ENCODE measurements at regions not wholly inside any gene's neighbourhood (a gene's known extent, or its start where the extent isn't known, plus 50 kb on each side); places are given as distances from the start of the nearest gene placed in this dataset.

- no peaks in the 10 kb centered on the region for H3K9me3 Mint-ChIP-seq
- no peak overlapping the region for H3K4me3 Mint-ChIP-seq
- TF ChIP-seq, protein P1, sequence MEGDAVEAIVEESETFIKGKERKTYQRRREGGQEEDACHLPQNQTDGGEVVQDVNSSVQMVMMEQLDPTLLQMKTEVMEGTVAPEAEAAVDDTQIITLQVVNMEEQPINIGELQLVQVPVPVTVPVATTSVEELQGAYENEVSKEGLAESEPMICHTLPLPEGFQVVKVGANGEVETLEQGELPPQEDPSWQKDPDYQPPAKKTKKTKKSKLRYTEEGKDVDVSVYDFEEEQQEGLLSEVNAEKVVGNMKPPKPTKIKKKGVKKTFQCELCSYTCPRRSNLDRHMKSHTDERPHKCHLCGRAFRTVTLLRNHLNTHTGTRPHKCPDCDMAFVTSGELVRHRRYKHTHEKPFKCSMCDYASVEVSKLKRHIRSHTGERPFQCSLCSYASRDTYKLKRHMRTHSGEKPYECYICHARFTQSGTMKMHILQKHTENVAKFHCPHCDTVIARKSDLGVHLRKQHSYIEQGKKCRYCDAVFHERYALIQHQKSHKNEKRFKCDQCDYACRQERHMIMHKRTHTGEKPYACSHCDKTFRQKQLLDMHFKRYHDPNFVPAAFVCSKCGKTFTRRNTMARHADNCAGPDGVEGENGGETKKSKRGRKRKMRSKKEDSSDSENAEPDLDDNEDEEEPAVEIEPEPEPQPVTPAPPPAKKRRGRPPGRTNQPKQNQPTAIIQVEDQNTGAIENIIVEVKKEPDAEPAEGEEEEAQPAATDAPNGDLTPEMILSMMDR (IDR thresholded peaks at IDR 0.05; ENCODE audit: unreplicated experiment in 3 of 3): no peak
- peaks cover 3% of the 10 kb centered on the region for H3K27me3 Mint-ChIP-seq (ENCODE audit: low read depth)
- H3K36me3 Mint-ChIP-seq (ENCODE audit: low read depth): no peaks in the 10 kb centered on the region
- no peak overlapping the region for H3K27ac Mint-ChIP-seq
- peaks cover 20% of the 10 kb centered on the region for H3K4me1 Mint-ChIP-seq
Observed at GRCh38 chr7:51457079-51457478, 140.5 kb upstream of the COBL start.

GRCh38 chr7:51456431-51457060, 139.9 kb upstream of the COBL start:
- H3K9me3 Mint-ChIP-seq: no peaks in the 10 kb centered on the region
- TF ChIP-seq, protein P1 (IDR thresholded peaks at IDR 0.05; ENCODE audit: unreplicated experiment in 3 of 3): no peak
- no peak overlapping the region for H3K4me3 Mint-ChIP-seq
- H3K27ac Mint-ChIP-seq: no peak overlapping the region
- peaks cover 3% of the 10 kb centered on the region for H3K27me3 Mint-ChIP-seq (ENCODE audit: low read depth)
- no peaks in the 10 kb centered on the region for H3K36me3 Mint-ChIP-seq (ENCODE audit: low read depth)
- peaks cover 20% of the 10 kb centered on the region for H3K4me1 Mint-ChIP-seq

DNA sequence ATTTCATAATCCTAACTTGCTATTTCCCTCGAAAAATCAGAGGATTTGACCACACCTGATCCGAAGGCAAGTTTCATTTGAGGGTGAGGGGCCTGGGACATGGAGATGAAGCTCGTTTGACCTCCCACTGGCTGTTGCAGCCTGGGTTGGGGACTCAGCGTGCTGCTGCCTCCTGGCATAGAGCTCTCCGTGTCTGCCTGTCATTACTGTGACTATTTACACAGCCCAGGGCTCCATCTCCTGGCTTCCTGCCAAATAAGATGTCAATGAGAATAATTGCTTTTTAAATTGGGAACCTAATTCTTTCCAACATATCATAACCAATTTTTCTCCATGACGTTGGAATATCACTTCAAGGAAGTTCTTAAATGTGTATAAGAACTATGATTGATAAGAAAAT, 139.3 kb upstream of the COBL start:
- TF ChIP-seq, protein P1 (IDR thresholded peaks at IDR 0.05; ENCODE audit: unreplicated experiment in 3 of 3): no peak
- H3K27ac Mint-ChIP-seq: no peak overlapping the region
- peaks cover 20% of the 10 kb centered on the region for H3K4me1 Mint-ChIP-seq
- peaks cover 6% of the 10 kb centered on the region for H3K27me3 Mint-ChIP-seq (ENCODE audit: low read depth)
- no peaks in the 10 kb centered on the region for H3K9me3 Mint-ChIP-seq
- no peaks in the 10 kb centered on the region for H3K36me3 Mint-ChIP-seq (ENCODE audit: low read depth)
- H3K4me3 Mint-ChIP-seq: no peak overlapping the region

GRCh38 chr7:51455513-51455912, 138.9 kb upstream of the COBL start:
- Mint-ChIP-seq H3K9me3 (no peaks in the 10 kb centered on the region), H3K36me3 (ENCODE audit: low read depth) (no peaks in the 10 kb centered on the region), H3K4me3 (no peak overlapping the region), H3K27ac (no peak overlapping the region), H3K4me1 (peaks cover 15% of the 10 kb centered on the region), H3K27me3 (ENCODE audit: low read depth) (peaks cover 6% of the 10 kb centered on the region)
- TF ChIP-seq, protein P1 (IDR thresholded peaks at IDR 0.05; ENCODE audit: unreplicated experiment in 3 of 3): no peak

DNA sequence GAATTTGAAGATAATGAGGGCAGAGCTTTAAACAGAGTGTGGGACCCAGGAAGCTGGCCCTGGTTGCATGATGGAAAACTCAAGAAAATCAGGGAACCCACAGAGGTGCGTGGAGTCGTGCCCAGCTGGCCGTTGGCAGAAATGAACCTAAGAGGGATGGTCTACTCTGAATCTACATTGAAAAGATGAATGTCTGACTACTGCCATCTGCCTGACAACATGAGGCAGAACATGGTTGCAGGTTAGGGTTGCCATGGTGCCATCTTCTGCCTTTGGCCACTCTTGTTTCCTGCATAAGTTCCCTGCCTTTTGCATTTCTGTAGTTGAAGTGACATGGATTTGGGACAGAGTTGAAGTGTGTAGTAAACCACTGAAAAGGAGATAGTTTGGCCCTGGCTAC, 138.5 kb upstream of the COBL start:
- Mint-ChIP-seq H3K4me3 (no peak overlapping the region), H3K9me3 (no peaks in the 10 kb centered on the region), H3K27me3 (ENCODE audit: low read depth) (peaks cover 6% of the 10 kb centered on the region), H3K36me3 (ENCODE audit: low read depth) (no peaks in the 10 kb centered on the region), H3K27ac (no peak overlapping the region), H3K4me1 (peaks cover 14% of the 10 kb centered on the region)
- TF ChIP-seq, protein P1 (IDR thresholded peaks at IDR 0.05; ENCODE audit: unreplicated experiment in 3 of 3): no peak

DNA sequence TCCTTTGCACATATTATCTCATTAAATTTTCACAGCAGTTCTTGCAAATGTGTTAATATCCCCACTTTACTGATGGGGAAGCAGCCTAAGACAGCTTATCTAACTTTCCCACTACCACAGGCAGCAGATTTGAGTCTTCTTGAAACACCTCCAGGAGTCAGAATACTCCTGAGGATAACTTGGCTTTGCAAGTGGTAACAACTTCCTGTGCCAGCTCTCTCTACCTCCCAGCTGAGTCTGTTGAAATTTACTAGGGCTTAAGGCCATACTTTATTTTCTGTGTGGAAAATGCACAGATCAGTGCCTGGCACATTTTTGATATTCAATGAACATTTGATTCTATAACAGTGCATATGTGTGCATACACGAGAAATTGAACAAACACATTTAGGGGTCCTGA, 136.1 kb upstream of the COBL start:
- no peaks in the 10 kb centered on the region for H3K36me3 Mint-ChIP-seq (ENCODE audit: low read depth)
- peaks cover 6% of the 10 kb centered on the region for H3K27me3 Mint-ChIP-seq (ENCODE audit: low read depth)
- H3K4me3 Mint-ChIP-seq: no peak overlapping the region
- H3K9me3 Mint-ChIP-seq: no peaks in the 10 kb centered on the region
- TF ChIP-seq, protein P1 (IDR thresholded peaks at IDR 0.05; ENCODE audit: unreplicated experiment in 3 of 3): no peak
- peaks cover 14% of the 10 kb centered on the region for H3K4me1 Mint-ChIP-seq
- no peak overlapping the region for H3K27ac Mint-ChIP-seq
